ENCODE measurements at regions not wholly inside any gene's neighbourhood (a gene's known extent, or its start where the extent isn't known, plus 50 kb on each side); places are given as distances from the start of the nearest gene placed in this dataset.
"Not testable (repeated sequence)": the region's sequence is repeated elsewhere in the genome, so short reads cannot be mapped to it uniquely, and the experiment has no call there.

DNA sequence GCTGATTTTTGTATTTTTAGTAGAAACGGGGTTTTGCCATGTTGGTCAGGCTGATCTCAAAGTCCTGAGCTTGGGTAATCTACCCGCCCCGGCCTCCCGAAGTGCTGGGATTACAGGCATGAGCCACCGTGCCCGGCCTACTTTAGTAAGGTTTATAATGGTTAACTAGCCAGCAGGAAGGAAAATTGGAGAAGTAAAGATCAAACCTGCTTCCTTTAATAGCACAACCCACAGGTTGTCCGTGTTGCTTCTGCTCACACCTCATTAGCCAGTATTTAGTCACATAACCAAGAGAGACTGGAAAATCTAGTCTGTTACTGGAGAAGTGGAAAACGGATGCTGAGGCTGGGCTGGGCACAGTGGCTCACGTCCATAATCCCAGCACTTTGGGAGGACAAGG, 51.9 kb upstream of the TBL1XR1 start:
- peak in 1 of 2 donors; percentile 51 for DNase-seq

DNA sequence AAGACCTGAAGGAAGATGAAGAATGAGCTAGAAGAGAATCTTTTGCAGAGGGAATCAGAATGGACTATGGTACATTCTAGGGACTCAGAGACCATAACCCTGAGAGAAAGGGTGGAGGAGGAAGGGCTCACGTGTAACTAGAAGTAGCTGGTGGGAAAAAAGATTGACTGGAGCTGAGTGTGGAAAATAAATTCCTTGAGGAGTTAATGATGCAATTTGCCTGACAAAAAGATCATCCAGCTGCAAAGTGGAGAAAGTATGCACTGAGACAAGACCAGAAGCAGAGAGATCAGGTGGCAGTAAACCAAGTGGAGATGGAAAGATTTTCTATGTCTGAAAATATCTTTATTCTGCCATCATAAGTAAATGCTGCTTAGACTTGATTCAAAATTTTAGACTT, 52.9 kb upstream of the TBL1XR1 start:
- DNase-seq, result no peak

DNA sequence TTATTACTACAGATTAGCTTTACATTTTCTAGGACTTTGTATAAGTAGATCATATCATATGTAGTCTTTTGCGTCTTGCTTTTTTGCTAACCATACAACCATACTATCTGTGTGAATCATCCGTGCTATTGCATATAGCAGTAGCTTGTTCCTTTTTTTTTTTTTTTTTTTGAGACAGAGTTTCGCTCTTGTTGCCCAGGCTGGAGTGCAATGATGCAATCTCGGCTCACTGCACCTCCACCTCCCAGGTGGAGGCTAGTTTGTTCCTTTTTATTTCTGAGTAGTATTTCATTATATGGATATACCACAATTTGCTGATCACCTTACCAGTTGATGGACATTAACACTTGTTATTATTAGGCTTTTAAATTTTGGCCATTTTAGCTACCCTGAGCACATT, 54.5 kb upstream of the TBL1XR1 start:
- DNase-seq, result peak; percentile 41 to 79

DNA sequence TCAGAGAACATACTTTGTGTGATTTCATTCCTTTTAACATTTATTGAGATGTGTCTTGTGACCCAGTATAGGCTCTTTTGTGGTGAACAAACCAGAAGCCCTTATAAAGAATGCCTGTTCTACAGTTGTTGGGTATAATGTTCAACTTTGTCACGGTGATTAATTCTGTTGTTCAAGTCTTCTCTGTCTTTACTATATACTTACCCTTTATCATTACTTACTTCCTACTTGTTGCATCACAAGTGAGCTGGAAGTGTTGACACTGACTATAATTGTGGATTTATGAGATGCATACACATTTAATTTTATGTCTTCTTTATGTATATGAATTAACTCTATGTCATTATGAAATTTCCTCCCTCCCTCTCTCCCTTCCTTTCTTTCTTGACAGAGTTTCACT, 59.7 kb upstream of the TBL1XR1 start:
- no peak for DNase-seq

DNA sequence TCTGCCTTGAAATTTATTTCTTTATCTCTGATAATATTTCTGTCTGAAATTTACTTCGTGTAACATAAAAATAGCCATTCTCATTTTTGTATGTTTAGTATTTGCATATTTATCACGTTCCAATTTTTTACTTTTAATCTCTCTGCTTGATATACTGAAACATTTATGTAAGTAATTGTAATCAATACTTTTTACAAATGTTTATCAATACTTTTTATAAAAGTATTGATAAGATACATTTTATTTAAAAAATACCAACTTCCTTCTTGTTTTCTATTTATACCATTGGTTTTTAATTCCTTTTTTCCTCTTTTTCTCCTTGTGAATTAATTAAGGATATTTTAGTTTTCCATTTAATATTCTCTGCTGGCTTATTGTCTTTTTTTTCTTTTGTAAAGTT, 60.3 kb upstream of the TBL1XR1 start:
- DNase-seq, result no peak

DNA sequence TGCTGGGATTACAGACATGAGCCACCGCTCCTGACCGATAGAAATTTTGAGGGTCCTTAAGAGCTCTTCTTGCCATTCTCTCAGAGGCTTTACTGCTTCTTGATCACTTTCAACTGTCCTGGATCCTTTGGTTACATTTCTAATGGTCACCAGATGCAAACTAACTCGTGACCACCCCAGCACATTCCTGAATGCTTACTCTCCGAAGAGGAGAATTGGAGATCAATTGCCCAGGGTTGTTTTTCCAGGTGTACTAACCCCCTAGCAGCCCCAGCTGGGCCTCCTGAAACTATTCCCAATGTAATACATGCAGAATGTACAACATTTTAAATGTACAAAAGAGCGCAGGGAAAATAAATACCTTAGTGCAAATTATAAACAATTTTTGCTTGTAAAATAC, 65.1 kb upstream of the TBL1XR1 start:
- DNase-seq, result no peak

DNA sequence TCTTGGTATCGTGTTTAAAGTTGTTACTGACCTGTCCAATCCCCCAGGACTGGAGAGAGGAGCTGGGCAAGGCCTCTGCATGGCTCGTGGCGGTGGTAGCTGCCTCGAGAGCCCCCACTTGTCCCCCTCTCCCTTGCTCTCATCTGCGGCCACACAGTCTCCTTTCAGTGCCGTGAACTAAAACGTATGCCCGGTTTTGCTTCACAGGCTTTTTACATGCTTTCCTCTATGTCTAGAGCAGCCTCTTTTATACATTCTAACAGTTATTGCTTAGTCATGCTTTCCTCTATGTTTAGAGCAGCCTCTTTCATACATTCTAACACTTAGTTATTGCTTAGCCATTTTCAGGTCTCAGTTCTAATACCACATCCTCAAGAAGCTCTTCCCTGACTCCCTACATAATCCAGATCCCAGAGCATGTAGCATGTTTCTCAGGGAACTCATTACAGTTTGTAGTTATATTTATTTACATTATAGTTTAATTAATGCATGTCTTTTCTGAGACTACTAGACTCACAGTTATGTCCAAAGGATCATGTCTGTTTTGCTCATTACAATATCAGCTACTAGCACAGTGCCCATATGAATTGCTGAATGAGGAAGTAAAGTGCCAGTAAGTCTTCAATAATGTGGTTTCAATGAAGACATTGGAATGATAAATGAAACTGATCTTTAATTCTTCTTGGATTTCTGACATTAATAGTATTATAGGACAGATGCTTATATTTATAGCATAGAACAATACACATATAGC, 66.5 kb upstream of the TBL1XR1 start:
- DNase-seq, result no peak

DNA sequence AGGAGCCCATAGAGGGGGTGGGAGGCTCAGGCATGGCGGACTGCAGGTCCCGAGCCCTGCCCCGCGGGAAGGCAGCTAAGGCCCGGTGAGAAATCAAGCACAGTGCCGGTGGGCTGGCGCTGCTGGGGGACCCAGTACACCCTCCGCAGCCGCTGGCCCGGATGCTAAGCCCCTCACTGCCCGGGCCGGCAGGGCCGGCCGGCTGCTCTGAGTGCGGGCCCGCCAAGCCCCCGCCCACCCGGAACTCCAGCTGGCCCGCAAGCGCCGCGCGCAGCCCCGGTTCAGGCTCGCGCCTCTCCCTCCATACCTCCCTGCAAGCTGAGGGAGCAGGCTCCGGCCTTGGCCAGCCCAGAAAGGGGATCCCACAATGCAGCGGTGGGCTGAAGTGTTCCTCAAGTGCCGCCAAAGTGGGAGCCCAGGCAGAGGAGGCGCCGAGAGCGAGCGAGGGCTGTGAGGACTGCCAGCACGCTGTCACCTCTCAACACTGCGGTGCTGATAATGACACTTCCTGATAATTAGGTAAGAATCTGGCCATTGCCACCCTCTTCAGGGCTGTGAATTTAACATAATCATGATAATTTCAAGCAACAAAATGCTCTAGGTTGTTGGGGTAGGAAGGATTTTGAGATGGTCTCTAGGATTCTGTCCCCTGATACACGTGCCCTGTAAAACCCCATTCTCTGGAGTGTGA, 74.7 kb upstream of the TBL1XR1 start:
- not testable (repeated sequence) for DNase-seq

DNA sequence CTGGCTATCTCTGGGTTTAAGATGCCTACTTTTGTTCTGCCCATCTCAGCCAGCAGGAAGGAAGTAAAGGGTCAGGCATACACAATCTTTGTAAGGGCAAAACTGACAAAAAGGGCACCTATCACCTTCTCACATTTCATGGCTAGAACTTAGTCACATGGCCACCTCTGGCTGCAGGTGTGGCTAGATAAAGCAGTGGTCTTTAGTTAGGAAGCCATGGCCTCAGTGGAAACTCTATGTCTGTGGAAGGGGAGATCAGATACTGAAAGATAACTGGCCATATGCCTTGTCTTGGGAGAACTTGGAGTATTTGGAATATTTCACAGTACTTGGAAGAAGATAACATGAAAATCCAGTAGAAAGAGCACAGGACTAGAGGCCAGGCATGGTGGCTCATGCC, 80.7 kb upstream of the TBL1XR1 start:
- DNase-seq, result no peak

DNA sequence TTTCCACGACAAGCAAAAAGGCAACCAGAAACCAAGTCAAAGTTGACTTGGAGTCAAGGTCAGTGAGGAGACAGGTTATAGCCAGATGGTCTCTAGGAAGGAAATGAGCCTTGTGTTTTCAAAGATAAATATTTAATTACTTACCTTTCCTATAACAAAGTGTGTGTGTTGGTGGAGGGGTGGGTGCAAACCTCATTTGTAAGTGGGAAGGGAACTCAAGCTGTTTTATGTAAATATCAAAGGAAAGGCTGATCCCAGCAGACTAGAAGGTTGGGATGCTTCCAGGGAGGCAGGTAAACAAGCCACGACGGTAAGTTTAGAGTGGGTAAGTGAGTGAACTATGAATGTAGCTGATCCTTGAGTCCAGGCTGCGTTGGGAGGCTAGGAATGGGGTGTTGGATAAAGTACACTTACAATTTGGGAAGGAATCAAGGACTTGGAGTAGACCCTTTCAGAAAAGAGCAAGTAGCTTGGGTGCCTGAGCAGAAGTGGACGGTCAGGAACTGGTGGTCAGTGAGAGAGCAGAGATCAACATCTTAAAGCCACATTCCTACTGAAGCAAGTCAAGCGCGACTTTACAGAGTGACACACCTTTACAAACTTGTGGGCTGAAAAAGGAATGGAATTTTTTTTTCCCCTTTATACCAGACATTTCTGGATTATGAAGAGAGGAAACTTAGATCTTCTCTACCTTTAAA, 82.0 kb upstream of the TBL1XR1 start:
- DNase-seq, result no peak

DNA sequence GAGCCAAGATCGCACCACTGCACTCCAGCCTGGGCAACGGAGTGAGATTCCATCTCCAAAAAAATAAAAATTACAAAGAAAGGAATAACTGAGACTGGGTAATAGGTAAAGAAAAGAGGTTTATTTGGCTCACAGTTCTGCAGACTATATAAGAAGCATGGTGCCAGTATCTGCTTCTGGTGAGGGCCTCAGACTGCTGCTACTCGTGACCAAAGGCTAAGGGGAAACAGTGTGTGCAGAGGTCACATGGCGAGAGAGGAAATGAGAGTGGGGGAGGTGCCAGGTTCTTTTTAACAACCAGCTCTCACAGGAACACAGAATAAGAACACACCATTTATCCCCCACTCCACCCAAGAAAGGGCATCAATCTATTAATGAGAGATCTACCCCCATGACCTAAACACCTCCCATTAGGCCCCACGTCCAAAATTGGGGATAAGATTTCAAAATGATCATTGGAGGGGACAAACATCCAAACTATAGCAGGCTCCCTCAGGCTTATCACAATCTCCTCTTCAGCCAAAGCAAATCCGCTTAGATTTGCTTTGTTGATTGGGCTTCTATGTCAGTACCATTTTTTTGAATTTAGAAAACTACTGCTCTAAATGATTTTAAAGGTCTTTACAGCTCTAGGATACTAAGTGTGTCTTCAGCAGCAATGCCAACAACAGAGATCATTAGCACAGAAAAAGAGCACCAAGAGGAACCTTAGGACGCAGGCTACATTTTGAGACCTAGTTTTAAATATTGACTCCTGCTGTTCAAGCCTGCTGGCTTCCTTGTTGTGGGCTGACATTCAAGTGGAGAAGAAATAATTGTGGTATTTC, 84.2 kb upstream of the TBL1XR1 start:
- peak; percentile 18 to 59 for DNase-seq

DNA sequence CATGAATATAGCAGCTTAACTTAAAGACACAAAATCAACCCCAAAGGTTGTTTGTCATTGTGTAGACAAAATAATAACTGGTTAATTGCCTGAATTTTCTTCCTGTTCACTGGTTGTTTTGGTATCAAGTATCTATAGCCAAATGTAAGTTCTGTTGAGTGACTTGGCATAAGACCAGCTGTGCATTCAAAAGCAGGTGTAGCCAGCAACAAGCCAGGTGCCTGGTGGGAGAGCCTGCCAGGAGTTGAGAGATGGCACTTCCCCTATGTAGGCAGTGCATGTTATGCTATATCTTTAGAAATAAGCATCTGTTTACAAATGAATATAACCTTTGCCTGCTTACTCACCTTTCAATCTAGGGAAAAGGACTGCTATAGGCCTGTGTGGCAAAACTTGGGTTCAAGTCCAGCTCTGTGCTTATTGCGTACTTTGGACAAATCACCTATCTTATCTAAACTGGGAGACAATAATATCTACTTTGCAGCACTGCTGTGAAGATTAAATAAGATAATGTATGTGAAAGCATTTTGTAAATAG, 84.9 kb upstream of the TBL1XR1 start:
- DNase-seq, result no peak

DNA sequence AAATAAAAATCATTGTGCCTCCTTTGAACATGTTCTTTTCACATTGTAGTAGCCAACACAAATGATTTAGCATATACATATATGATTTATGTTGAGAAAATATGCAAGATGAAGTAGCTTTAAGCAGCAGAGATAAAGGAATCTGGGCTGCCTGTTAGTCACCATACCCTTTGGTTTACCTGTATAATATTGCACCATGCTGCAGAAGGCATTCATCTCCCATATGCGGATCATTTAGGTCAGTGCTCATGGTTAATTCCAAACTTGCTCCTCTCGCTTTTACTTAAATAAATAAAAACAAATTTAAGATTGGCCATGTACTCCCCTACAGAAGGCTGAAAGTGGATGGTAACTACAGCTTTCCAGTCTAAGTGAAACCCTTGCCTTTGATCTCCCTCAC, 86.7 kb upstream of the TBL1XR1 start:
- no peak for DNase-seq

DNA sequence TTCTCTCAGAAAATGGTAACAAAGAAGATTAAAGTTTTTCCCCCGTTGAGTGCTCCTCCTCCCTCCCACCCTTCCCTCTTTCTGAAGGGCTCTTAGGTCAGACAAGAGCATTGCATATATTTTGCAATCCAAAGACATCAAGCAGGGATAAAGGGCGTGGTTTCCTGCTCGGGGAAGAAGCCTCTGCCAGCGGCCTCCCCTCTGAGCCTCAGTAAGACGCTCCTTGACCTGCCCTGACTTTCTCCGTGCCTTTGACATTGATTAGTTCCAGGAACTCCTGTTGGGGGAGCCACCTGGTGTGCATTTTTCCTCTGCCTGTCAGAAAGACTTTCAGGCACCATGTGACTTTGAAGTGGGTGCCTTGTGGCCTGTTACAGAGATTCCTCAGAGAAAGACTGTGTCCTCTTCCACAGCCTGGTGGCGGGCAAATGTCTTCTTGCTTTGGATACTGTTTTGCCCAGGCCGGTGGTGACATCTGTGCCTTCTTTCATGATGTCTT, 87.2 kb upstream of the TBL1XR1 start:
- DNase-seq, result peak; percentile 71 to 85

DNA sequence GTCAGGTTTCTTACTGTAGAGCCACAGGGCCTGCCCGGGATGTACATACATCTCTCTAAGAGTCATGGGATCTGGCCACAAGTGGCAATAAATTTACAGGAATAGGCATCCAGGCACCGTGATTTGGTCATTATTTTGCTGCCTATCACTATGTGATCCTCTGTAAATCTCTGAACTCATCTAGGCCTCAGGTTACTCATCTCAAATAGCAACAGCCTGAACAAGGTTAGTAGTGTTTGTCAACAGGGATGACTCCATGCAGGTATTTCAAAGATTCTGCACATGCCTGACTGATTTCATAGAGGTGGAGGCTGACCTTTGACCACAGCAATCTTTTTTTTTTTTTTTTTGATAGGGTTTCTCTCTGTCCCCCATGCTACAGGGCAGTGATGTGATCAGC, 88.8 kb upstream of the TBL1XR1 start:
- no peak for DNase-seq

DNA sequence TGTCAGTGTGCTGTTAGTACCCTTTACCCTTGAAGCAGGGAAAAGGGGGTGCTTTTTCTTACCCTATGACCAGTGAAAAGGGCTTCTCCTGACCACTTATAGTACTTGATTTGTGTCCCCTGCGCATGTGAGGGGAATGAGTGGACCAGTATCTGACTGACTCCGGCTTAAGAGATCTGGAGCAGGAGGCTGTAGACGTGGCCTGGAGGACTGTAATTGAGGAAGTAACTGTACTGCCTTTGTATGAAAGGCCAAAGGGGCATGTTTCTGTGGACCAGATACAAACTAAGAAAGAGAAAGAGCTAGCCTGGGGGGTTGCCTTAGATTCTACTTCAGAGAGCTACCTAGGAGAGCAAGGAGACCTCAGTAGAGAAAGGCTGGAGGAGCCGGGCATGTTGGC, 89.9 kb upstream of the TBL1XR1 start:
- DNase-seq, result peak in 1 of 2 donors; percentile 27

DNA sequence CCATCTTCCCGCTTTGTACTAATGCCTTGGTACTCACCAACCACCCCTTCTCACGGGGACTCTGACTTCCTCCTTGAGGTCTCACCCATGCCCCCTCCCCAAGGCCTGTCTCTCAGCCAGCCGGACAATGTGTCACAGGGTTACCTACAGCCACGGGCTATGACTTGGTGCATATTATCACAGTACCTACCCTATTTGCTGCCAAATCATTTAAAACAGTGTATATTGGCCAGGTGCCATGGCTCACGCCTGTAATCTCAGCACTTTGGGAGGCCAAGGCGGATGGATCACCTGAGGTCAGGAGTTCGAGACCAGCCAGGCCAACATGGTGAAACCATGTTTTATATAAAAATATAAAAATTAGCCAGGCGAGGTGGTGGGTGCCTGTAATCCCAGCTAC, 93.4 kb upstream of the TBL1XR1 start:
- DNase-seq, result no peak

DNA sequence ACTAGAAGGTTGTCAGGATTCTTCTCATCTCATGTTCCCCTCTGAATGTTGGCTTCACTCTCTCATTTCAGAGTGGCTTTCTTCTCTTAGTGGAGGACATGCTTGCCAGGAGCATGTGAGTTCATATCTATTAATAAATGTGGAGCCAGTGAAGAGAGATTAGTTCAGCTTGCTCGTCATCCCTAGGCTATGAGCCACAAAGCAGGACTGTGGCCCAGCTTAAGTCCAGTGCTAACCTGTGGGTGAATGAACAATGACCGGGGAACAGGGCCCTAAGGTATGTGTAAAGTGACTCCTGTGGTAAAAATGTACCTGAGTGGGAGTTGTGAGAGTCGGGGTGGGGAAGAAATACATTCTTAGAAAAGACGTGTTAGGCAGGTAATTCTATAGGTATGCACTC, 96.9 kb upstream of the TBL1XR1 start:
- no peak for DNase-seq

DNA sequence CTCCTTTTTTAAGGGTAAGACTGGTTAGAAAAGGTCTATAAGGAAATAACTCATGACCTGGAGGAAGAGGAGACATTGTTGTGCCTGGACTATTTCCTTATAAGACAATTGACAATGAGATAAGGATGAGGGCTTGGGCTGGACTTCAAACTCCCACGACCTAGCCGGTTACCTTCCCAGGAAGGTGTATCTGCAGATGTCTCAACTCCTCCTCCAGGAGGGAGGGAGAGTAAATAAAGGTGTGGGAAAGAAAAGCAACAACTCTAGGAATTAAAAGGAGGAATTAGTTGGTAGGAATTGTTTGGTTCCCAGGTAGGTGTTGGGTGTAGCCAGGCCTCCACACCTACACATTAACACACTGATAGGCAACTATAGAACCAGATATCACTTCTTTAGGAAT, 97.8 kb upstream of the TBL1XR1 start:
- DNase-seq, result no peak

DNA sequence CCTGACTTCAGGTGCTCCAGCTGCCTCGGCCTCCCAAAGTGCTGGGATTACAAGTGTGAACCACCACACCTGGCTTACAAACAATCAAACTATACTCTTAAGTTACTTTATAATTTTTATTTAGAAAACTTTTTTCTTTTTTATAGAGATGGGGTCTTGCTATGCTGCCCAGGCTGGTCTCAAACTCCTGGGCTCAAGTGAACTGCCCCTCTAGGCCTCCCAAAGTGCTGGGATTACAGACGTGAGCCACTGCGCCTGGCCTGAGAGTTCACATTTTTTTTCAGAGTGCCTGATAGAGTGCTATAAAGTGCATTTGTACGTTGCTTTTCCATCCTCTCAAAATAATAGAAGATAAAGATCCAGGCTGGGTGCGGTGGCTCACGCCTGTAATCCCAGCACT, 102.0 kb upstream of the TBL1XR1 start:
- DNase-seq, result no peak

DNA sequence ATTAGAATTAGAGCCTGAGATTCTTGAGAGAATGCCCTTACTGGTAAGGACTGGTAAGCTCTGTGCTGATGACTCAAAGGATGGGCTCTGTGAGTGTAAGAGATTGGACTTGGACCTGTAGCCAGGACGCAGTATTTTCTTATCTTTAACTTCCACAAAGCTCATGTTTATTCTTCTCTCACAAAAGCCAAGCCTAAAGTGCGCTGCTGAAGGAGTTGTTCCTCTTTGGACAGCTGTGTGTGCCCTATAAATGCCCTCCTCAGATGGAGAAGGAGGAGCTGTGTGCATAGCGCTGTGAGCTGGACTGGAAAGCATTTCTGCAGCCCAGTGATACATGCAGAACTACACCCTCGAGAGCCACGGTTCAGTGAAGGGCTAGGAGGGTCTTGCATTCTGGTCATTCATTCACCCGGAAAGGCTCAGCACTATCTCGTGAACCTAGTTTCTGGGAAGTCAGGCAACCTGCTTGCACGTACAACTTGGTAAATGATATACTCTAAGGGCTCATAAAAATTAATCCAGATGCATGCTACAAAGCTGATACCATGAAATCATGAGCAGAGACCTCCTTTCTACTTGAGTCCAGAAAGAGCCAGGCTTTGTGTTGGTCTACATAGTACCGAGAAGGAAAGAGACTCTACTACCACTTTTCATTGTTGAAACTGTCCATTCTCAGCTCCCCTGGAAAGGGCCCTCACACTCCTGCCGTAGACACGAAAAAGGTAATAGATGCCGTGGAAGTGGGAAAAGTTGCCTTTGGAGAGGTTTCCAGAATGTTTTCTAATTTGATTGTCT, 103.0 kb upstream of the TBL1XR1 start:
- DNase-seq, result peak; percentile 64 to 65

DNA sequence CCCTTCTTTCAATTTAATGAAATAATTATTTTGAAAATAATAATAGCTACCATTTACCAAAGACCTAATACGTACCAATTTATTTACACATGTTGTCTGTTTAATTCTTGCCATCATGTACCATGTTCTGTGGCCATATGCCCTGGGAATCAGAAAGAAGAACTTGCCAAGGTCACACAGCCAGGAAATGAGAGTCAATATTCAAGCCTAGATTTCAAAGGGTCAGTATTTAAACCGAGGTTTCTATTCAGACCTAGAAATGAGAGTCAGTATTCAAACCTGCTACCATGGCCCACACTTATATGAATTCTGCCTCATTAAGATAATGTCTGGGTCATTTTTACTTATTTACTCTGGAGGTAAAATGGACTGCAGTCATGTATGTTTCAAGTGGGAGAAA, 103.6 kb upstream of the TBL1XR1 start:
- DNase-seq, result no peak

Measured in inflammatory macrophage (primary cell).